Epithelial cell of esophagus (primary cell): ENCODE measurements at regions not wholly inside any gene's neighbourhood (a gene's known extent, or its start where the extent isn't known, plus 50 kb on each side); places are given as distances from the start of the nearest gene placed in this dataset.
"Not testable (repeated sequence)": the region's sequence is repeated elsewhere in the genome, so short reads cannot be mapped to it uniquely, and the experiment has no call there.

ENCODE experiments used
- DNase-seq: peaks from one replicate; pipeline ENCODE4 v3.0.0; 2010; ENCODE audit warnings: low read depth
- H3K4me3 ChIP-seq: 2 replicates; pipeline ENCODE4 v1.5.1; 2011; ENCODE audit warnings: mild to moderate bottlenecking, low read length, control low read depth
- CTCF ChIP-seq: IDR thresholded peaks from 2 replicates; pipeline ENCODE4 v1.5.1; 2011; ENCODE audit warnings: low read depth, mild to moderate bottlenecking, low read length, control low read depth, inconsistent platforms; ENCODE audit not compliant: insufficient read depth; ENCODE audit errors: missing control alignments

GRCh38 chr22:35480627-35481550, 59.7 kb upstream of the RASD2 start:
- no peak for DNase-seq
- TF ChIP-seq CTCF: no peak
- H3K4me3 ChIP-seq: no peak overlapping the region

- TF ChIP-seq CTCF: no peak
- DNase-seq: no peak
- no peak overlapping the region for H3K4me3 ChIP-seq
Measured at GRCh38 chr22:35482311-35482710, 58.3 kb upstream of the RASD2 start.

DNA sequence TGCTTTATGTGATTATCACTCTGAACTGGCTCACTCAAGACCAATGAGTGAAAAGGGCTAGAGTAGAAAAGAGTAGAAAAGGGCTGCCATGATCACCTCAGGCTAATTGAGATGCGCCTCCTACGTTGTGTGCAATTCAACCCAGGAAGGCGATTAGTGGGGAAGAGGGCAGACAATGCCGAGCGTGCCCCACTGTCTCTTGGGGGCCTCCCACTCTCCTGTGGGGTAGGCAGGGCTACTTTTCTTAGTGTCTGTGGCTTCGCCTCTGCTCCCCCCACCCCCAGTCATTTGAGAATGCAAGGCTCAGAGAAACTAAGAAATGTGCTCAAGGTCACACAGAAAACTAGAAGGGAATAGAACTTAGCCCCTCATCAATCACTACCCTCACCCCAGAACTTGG, 57.7 kb upstream of the RASD2 start:
- H3K4me3 ChIP-seq: no peak overlapping the region
- TF ChIP-seq CTCF: no peak
- no peak for DNase-seq

GRCh38 chr22:35483730-35484129, 56.9 kb upstream of the RASD2 start:
- no peak for DNase-seq
- no peak overlapping the region for H3K4me3 ChIP-seq
- TF ChIP-seq CTCF: no peak

- TF ChIP-seq CTCF: no peak
Measured at GRCh38 chr22:35484651-35485556, 55.7 kb upstream of the RASD2 start.

GRCh38 chr22:35486116-35486631, 54.5 kb upstream of the RASD2 start:
- DNase-seq: no peak
- TF ChIP-seq CTCF: no peak
- no peak overlapping the region for H3K4me3 ChIP-seq

More at GRCh38 chr22:35484651-35485556, 55.7 kb upstream of the RASD2 start:
- DNase-seq: no peak
- H3K4me3 ChIP-seq: no peak overlapping the region

GRCh38 chr22:35487623-35488022, 53.0 kb upstream of the RASD2 start:
- not testable (repeated sequence) for H3K4me3 ChIP-seq, DNase-seq
